DND-41 (cell line): ENCODE measurements at regions not wholly inside any gene's neighbourhood (a gene's known extent, or its start where the extent isn't known, plus 50 kb on each side); places are given as distances from the start of the nearest gene placed in this dataset.

Experiments used
- ATAC-seq: fragments of 200-7000 bp; cut with Tn5 transposase; 3 replicates; pipeline ENCODE4 v1.9.1; 2021; ENCODE audit warnings: low read depth; ENCODE audit not compliant: insufficient read depth
- DNase-seq: peaks from one replicate; pipeline ENCODE4 v3.0.0-alpha.2; 2020
- H2AFZ ChIP-seq: 2 replicates; pipeline ENCODE4 v1.6.0; 2012; ENCODE audit warnings: low read depth, low read length
- H3K27ac ChIP-seq: 2 replicates; pipeline ENCODE4 v1.5.1; 2012; ENCODE audit warnings: low read length, inconsistent platforms
- H3K27me3 ChIP-seq: fragments of 200-600 bp; sonication (generic); 2 replicates; pipeline ENCODE4 v1.6.0; 2012; ENCODE audit warnings: low read length, mild to moderate bottlenecking, inconsistent platforms; ENCODE audit not compliant: insufficient read depth, poor library complexity
- H3K36me3 ChIP-seq: 2 replicates; pipeline ENCODE4 v1.5.1; 2012; ENCODE audit warnings: low read length, inconsistent platforms; ENCODE audit not compliant: insufficient read depth
- H3K4me1 ChIP-seq: 2 replicates; pipeline ENCODE4 v1.5.1; 2012; ENCODE audit warnings: mild to moderate bottlenecking, low read length; ENCODE audit not compliant: insufficient read depth
- H3K4me2 ChIP-seq: 2 replicates; pipeline ENCODE4 v1.6.0; 2012; ENCODE audit warnings: mild to moderate bottlenecking, moderate library complexity, low read length, inconsistent platforms; ENCODE audit not compliant: insufficient read depth
- H3K4me3 ChIP-seq, 2 experiments: fragments of 200-600 bp in 1 of 2; shearing (Covaris generic) in 1 of 2; 2 replicates each; pipeline ENCODE4 v1.5.1; 2012 to 2016; ENCODE audit warnings: inconsistent platforms in 2 of 2, low read length in 2 of 2, mild to moderate bottlenecking in 2 of 2, low read depth in 1 of 2, moderate library complexity in 1 of 2
- H3K79me2 ChIP-seq: 2 replicates; pipeline ENCODE4 v1.6.0; 2012; ENCODE audit warnings: low read length, inconsistent platforms; ENCODE audit not compliant: insufficient read depth
- H3K9ac ChIP-seq: 2 replicates; pipeline ENCODE4 v1.6.0; 2012; ENCODE audit warnings: low read depth, mild to moderate bottlenecking, inconsistent platforms, low read length, moderate library complexity
- H3K9me3 ChIP-seq: 2 replicates; pipeline ENCODE4 v1.5.1; 2012; ENCODE audit warnings: low read length, moderate library complexity, mild to moderate bottlenecking, inconsistent platforms; ENCODE audit not compliant: insufficient read depth, severe bottlenecking
- H4K20me1 ChIP-seq: 2 replicates; pipeline ENCODE4 v1.6.0; 2012; ENCODE audit warnings: low read length; ENCODE audit not compliant: insufficient read depth
- EZH2 ChIP-seq: IDR thresholded peaks from 3 replicates; pipeline ENCODE4 v1.6.1; 2012; ENCODE audit warnings: borderline replicate concordance, low read depth, mild to moderate bottlenecking, moderate library complexity, low read length, inconsistent platforms; ENCODE audit not compliant: severe bottlenecking
- TF ChIP-seq, protein P1 (sequence below): IDR thresholded peaks from 2 replicates; pipeline ENCODE4 v1.5.1; 2012; ENCODE audit warnings: borderline replicate concordance, low read length, moderate library complexity, mild to moderate bottlenecking; ENCODE audit not compliant: poor library complexity, severe bottlenecking; ENCODE audit errors: extremely low read depth

DNA sequence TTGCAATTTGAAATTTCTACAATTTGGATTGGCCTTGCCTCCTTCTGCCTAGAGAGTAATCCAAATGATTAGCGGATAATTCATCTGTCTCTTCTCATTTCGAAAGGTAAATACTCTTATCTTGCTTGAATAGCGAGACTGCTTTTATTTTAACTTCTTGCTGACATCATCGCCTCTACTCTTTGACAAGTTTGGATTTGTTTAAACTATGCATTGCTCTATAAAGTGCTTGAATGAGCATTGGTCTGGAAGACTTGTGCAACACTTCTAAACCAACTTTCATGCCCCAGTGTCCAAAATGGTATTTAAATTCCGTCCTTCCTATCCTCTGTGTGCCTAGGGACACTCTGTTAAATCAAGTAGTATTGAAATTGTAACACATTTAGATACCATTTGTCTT lies 384.1 kb upstream of the SLC35B3 start:
- no peaks in the 10 kb centered on the region for H3K4me1 ChIP-seq
- H3K9me3 ChIP-seq: no peaks in the 10 kb centered on the region
- H3K9ac ChIP-seq: no peak overlapping the region
- ATAC-seq (no peak), DNase-seq (no peak)
- TF ChIP-seq, protein P1, sequence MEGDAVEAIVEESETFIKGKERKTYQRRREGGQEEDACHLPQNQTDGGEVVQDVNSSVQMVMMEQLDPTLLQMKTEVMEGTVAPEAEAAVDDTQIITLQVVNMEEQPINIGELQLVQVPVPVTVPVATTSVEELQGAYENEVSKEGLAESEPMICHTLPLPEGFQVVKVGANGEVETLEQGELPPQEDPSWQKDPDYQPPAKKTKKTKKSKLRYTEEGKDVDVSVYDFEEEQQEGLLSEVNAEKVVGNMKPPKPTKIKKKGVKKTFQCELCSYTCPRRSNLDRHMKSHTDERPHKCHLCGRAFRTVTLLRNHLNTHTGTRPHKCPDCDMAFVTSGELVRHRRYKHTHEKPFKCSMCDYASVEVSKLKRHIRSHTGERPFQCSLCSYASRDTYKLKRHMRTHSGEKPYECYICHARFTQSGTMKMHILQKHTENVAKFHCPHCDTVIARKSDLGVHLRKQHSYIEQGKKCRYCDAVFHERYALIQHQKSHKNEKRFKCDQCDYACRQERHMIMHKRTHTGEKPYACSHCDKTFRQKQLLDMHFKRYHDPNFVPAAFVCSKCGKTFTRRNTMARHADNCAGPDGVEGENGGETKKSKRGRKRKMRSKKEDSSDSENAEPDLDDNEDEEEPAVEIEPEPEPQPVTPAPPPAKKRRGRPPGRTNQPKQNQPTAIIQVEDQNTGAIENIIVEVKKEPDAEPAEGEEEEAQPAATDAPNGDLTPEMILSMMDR: no peak
- TF ChIP-seq EZH2: no peak
- no peak overlapping the region for H3K4me3 ChIP-seq
- H3K27me3 ChIP-seq: no peaks in the 10 kb centered on the region
- H3K79me2 ChIP-seq: no peaks in the 10 kb centered on the region
- no peaks in the 10 kb centered on the region for H4K20me1 ChIP-seq
- H2AFZ ChIP-seq: no peak overlapping the region
- no peaks in the 10 kb centered on the region for H3K36me3 ChIP-seq
- no peak overlapping the region for H3K27ac ChIP-seq
- H3K4me2 ChIP-seq: no peak overlapping the region

DNA sequence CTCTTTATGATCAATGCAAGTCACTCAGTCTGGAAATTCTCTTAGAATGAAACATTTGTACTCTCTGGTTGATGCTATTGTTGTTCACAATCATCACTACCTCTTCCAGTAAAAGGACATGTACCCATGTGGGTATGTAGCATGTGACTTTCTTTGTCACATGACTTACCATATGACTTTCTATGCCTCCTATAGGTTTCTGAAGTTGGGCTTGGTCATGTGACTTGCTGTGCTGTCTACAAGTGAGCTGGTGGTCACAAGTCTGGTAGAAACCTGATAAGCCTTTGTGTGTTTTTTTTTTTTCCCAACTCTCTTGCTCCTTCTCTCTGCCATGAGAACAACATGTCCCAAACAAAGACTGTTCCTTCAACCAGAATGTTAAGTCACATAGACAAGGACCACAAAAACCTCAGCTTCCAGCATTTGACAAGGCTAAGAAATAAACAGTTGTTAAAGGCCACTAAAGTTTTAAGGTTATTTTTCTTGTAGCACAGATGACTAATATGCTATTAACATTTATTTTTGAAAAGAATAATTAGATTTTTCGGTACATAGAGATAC lies 379.2 kb upstream of the SLC35B3 start:
- Histone ChIP-seq H4K20me1 (no peaks in the 10 kb centered on the region), H2AFZ (no peak overlapping the region), H3K36me3 (no peaks in the 10 kb centered on the region), H3K4me3 (no peak overlapping the region), H3K4me1 (no peaks in the 10 kb centered on the region), H3K9me3 (no peaks in the 10 kb centered on the region), H3K4me2 (no peak overlapping the region), H3K27ac (no peak overlapping the region), H3K79me2 (no peaks in the 10 kb centered on the region), H3K27me3 (no peaks in the 10 kb centered on the region), H3K9ac (no peak overlapping the region)
- DNase-seq (no peak), ATAC-seq (no peak)
- TF ChIP-seq EZH2: no peak
- TF ChIP-seq, protein P1: no peak

GRCh38 chr6:8810325-8810724 lies 375.0 kb upstream of the SLC35B3 start:
- Histone ChIP-seq H3K4me3 (no peak overlapping the region), H3K36me3 (no peaks in the 10 kb centered on the region), H4K20me1 (no peaks in the 10 kb centered on the region), H2AFZ (no peak overlapping the region), H3K9me3 (no peaks in the 10 kb centered on the region), H3K4me2 (no peak overlapping the region), H3K9ac (no peak overlapping the region), H3K4me1 (no peaks in the 10 kb centered on the region), H3K27ac (no peak overlapping the region), H3K27me3 (no peaks in the 10 kb centered on the region), H3K79me2 (no peaks in the 10 kb centered on the region)
- TF ChIP-seq, protein P1: no peak
- no peak for TF ChIP-seq EZH2
- DNase-seq: no peak
- no peak for ATAC-seq

DNA sequence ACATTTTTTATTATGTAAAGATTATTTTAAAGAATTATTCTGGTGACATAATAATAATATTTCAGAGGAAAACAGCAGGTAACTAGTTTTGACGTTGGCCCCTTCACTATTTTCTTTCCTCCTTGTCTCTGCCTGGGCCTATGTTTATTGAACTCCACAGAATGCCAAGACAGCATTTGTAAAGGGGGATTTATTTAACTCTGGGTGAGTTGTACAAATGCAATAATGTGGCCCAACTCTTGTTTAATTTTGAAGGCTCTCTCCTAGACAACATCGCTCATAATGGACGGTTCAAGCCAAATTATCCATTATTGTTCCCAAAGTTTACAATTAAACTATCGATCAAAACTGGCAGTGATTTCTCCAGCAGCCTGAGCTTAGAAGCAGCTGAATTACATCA lies 374.3 kb upstream of the SLC35B3 start:
- H3K4me3 ChIP-seq: no peak overlapping the region
- DNase-seq: no peak
- H4K20me1 ChIP-seq: no peaks in the 10 kb centered on the region

More for the DNA sequence above, 374.3 kb upstream of the SLC35B3 start:
- H3K36me3 ChIP-seq: no peaks in the 10 kb centered on the region
- no peak overlapping the region for H3K27ac ChIP-seq
- H3K27me3 ChIP-seq: no peaks in the 10 kb centered on the region
- H3K4me1 ChIP-seq: no peaks in the 10 kb centered on the region
- no peak for ATAC-seq
- H3K4me2 ChIP-seq: no peak overlapping the region
- no peak overlapping the region for H3K9ac ChIP-seq
- no peak for TF ChIP-seq EZH2
- TF ChIP-seq, protein P1: no peak
- no peak overlapping the region for H2AFZ ChIP-seq
- H3K79me2 ChIP-seq: no peaks in the 10 kb centered on the region
- no peaks in the 10 kb centered on the region for H3K9me3 ChIP-seq
